Activated naive CD8-positive, alpha-beta T cell treated with anti-CD3 and anti-CD28 coated beads, Interleukin-2, amount 10 ng/mL, durations not matched to agents 7 days and 5 days (primary cell): ENCODE measurements at regions not wholly inside any gene's neighbourhood (a gene's known extent, or its start where the extent isn't known, plus 50 kb on each side); places are given as distances from the start of the nearest gene placed in this dataset.

Source experiments
- ATAC-seq: fragments of 150-1000 bp; cut with Tn5 transposase; one replicate; pipeline ENCODE4 v1.10.0; 2021; ENCODE audit warnings: low read depth, moderate library complexity
- POLR2A ChIA-PET: fragments of 350-600 bp; sonication (Branson Sonifier 250); formaldehyde crosslinking; loops from one replicate; lab custom pipeline; 2021; ENCODE audit warnings: antibody characterized with exemption; lab: Charles Lee
- DNase-seq: peaks from one replicate; pipeline ENCODE4 v3.0.0; 2021
- H3K27ac Mint-ChIP-seq: one replicate; pipeline ENCODE4 v1.8.0; 2022; ENCODE audit warnings: mild to moderate bottlenecking, mixed read lengths
- H3K27me3 Mint-ChIP-seq: one replicate; pipeline ENCODE4 v1.8.0; 2022; ENCODE audit warnings: mild to moderate bottlenecking, moderate library complexity, mixed read lengths
- H3K36me3 Mint-ChIP-seq: one replicate; pipeline ENCODE4 v1.8.0; 2021; ENCODE audit warnings: mild to moderate bottlenecking, mixed read lengths
- H3K4me1 Mint-ChIP-seq: one replicate; pipeline ENCODE4 v1.8.0; 2021; ENCODE audit warnings: mixed read lengths
- H3K4me3 Mint-ChIP-seq: one replicate; pipeline ENCODE4 v1.8.0; 2022; ENCODE audit warnings: mild to moderate bottlenecking, moderate library complexity, mixed read lengths
- H3K9me3 Mint-ChIP-seq: one replicate; pipeline ENCODE4 v1.8.0; 2021; ENCODE audit warnings: mixed read lengths

- H3K27me3 Mint-ChIP-seq = no peaks in the 10 kb centered on the region
- ATAC-seq = no peak
- H3K27ac Mint-ChIP-seq = no peak overlapping the region
- H3K9me3 Mint-ChIP-seq = peaks cover 4% of the 10 kb centered on the region
- H3K4me3 Mint-ChIP-seq = no peak overlapping the region
- peaks cover 4% of the 10 kb centered on the region for H3K36me3 Mint-ChIP-seq
- no peak for DNase-seq
- POLR2A ChIA-PET = no interaction called here
- H3K4me1 Mint-ChIP-seq = peaks cover 10% of the 10 kb centered on the region
Measured at GRCh38 chr5:87101321-87101720, 166.4 kb upstream of the RASA1 start.

DNA sequence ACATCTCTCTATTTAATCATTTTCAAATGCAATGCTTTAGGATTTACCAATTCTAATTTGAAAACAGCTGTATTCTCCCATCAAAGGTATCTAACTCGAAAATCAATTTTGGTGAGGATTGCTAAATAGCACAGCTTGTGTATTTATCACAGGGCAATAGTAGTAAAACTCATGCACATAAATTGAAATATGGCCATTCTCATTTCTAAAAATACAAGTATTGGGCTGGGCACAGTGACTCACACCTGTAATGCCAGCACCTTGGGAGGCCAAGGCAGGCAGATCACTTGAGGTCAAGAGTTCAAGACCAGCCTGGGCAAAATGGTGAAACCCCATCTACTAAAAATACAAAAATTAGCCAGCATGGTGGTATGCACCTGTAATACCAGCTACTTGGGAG is 164.8 kb upstream of the RASA1 start:
- POLR2A ChIA-PET = no interaction called here

DNA sequence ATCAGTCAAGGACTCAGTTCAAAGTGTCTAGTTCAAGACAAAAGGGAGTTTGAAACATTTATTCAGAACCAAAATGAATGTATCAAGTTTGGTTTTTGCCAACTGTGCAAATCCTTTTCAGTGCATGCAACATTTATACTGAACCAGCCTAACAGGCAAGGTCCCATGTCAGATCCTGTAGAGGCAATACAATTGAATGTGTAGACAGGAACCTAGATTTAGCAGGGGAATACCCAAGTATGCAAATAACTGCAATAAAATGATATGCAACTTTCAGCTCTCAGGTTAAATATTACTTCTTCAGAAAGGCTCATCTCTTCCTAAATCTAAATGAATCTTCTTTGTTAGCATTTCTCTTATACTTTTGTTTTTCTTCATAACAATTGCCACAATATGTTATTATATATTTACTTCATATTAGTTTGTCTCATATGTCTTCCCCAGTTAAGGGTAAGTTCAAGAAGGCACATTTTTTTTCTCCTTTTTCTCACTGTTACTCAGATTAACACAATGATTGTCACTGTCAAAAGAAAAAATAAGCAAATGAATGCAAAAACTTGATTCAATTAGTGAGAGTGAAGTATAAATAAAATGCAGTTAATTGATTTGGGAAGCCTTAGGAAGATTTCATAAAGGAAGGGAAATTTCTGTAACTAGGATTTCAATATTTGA is 163.9 kb upstream of the RASA1 start:
- no peak for ATAC-seq

More for the DNA sequence above, 164.8 kb upstream of the RASA1 start:
- no peaks in the 10 kb centered on the region for H3K27me3 Mint-ChIP-seq
- no peak overlapping the region for H3K4me3 Mint-ChIP-seq
- no peak for ATAC-seq
- no peak overlapping the region for H3K27ac Mint-ChIP-seq
- DNase-seq = no peak
- H3K4me1 Mint-ChIP-seq = peaks cover 10% of the 10 kb centered on the region
- peaks cover 4% of the 10 kb centered on the region for H3K9me3 Mint-ChIP-seq
- H3K36me3 Mint-ChIP-seq = peaks cover 4% of the 10 kb centered on the region

GRCh38 chr5:87105577-87105976 is 162.1 kb upstream of the RASA1 start:
- Mint-ChIP-seq H3K4me3 (no peak overlapping the region), H3K4me1 (peaks cover 9% of the 10 kb centered on the region), H3K9me3 (peaks cover 4% of the 10 kb centered on the region), H3K27ac (no peak overlapping the region), H3K27me3 (no peaks in the 10 kb centered on the region), H3K36me3 (peaks cover 4% of the 10 kb centered on the region)
- no peak for ATAC-seq
- POLR2A ChIA-PET = no interaction called here
- no peak for DNase-seq

More for the DNA sequence above, 163.9 kb upstream of the RASA1 start:
- H3K9me3 Mint-ChIP-seq = peaks cover 4% of the 10 kb centered on the region
- peaks cover 4% of the 10 kb centered on the region for H3K36me3 Mint-ChIP-seq
- H3K4me3 Mint-ChIP-seq = no peak overlapping the region
- no peak overlapping the region for H3K27ac Mint-ChIP-seq
- POLR2A ChIA-PET = no interaction called here
- peaks cover 10% of the 10 kb centered on the region for H3K4me1 Mint-ChIP-seq
- H3K27me3 Mint-ChIP-seq = no peaks in the 10 kb centered on the region
- no peak for DNase-seq

DNA sequence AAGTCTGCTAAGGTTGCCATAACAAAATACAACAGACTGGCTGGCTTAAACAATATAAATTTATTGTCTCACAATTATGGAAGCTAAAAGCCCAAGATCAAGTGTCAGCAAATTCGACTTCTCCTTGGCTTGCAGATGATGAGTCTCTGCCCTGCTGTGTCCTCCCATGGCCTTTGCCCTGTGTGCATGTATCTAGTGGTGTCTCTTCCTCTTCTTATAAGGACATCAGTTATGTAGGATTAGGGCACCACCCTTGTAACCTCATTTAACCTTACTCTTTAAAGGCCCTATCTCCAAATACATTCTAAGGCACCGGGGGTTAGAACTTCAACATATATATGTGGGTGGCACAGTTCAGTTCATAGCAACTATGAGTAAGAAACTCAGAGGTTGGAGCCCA is 157.9 kb upstream of the RASA1 start:
- peaks cover 1% of the 10 kb centered on the region for H3K4me1 Mint-ChIP-seq
- DNase-seq (no peak), ATAC-seq (no peak)
- no peak overlapping the region for H3K27ac Mint-ChIP-seq
- no peaks in the 10 kb centered on the region for H3K27me3 Mint-ChIP-seq
- POLR2A ChIA-PET = no interaction called here
- H3K9me3 Mint-ChIP-seq = peaks cover 4% of the 10 kb centered on the region
- peaks cover 4% of the 10 kb centered on the region for H3K36me3 Mint-ChIP-seq
- no peak overlapping the region for H3K4me3 Mint-ChIP-seq

- H3K27me3 Mint-ChIP-seq = no peaks in the 10 kb centered on the region
- DNase-seq (no peak), ATAC-seq (no peak)
- no peak overlapping the region for H3K4me3 Mint-ChIP-seq
- POLR2A ChIA-PET = no interaction called here
- H3K36me3 Mint-ChIP-seq = peaks cover 3% of the 10 kb centered on the region
- H3K9me3 Mint-ChIP-seq = peaks cover under 1% of the 10 kb centered on the region
- peaks cover 1% of the 10 kb centered on the region for H3K4me1 Mint-ChIP-seq
- no peak overlapping the region for H3K27ac Mint-ChIP-seq
Measured at GRCh38 chr5:87110721-87111120, 157.0 kb upstream of the RASA1 start.

GRCh38 chr5:87113861-87114260 is 153.8 kb upstream of the RASA1 start:
- peaks cover 5% of the 10 kb centered on the region for H3K36me3 Mint-ChIP-seq
- H3K4me3 Mint-ChIP-seq = no peak overlapping the region
- H3K4me1 Mint-ChIP-seq = peaks cover 11% of the 10 kb centered on the region
- no peaks in the 10 kb centered on the region for H3K9me3 Mint-ChIP-seq
- POLR2A ChIA-PET = no interaction called here
- ATAC-seq = no peak
- H3K27ac Mint-ChIP-seq = no peak overlapping the region
- H3K27me3 Mint-ChIP-seq = no peaks in the 10 kb centered on the region
- DNase-seq = no peak

DNA sequence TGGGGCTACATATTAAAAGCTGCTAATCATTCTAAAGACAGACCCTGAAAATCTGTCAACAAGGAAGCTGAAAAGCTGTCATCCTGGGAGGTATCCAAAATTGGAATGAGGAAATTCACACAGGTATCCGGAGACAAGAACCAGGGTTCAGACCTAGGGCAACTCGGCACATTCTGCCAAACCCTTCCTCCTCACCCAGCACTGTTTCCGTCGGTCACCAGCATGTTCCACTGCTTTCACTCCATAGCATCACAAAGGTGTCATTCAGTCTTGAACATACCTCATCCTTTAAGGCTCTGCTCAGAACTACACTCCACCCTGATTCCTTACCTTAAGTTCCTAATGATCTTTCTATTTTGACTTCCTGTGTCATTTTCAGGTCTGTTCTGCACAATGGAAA is 153.1 kb upstream of the RASA1 start:
- POLR2A ChIA-PET = no interaction called here
- no peak for ATAC-seq
- no peaks in the 10 kb centered on the region for H3K27me3 Mint-ChIP-seq
- no peaks in the 10 kb centered on the region for H3K9me3 Mint-ChIP-seq
- peaks cover 5% of the 10 kb centered on the region for H3K36me3 Mint-ChIP-seq
- H3K27ac Mint-ChIP-seq = no peak overlapping the region
- H3K4me3 Mint-ChIP-seq = no peak overlapping the region
- peaks cover 18% of the 10 kb centered on the region for H3K4me1 Mint-ChIP-seq
- no peak for DNase-seq

DNA sequence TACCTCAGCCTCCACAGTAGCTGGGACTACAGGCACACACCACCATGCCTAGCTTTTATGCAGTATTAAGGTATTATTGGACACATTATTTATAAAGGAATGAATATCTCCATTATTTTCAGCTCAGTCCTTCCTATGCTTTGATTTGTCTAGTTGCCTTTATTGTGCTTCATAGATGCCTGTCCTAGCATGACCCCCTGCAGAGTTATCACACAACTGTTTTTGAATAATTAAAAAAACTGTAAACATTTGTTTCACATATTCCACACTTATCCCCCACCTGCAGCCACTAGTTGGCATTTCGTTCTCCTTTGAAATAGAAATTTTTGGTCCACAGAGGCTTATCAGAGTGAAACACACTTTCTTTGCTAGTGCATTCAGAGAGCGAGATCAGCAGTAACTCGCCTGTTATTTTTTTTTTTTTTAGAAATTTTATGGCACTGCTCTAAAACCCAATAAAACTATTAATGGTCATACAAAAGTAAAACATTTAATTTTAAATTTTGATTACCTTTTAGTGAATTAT is 151.8 kb upstream of the RASA1 start:
- no peak overlapping the region for H3K27ac Mint-ChIP-seq
- H3K36me3 Mint-ChIP-seq = peaks cover 5% of the 10 kb centered on the region
- H3K4me3 Mint-ChIP-seq = no peak overlapping the region
- ATAC-seq (no peak), DNase-seq (no peak)
- H3K27me3 Mint-ChIP-seq = no peaks in the 10 kb centered on the region
- H3K9me3 Mint-ChIP-seq = peaks cover 3% of the 10 kb centered on the region
- POLR2A ChIA-PET = no interaction called here
- H3K4me1 Mint-ChIP-seq = peaks cover 29% of the 10 kb centered on the region

GRCh38 chr5:87116825-87117512 is 150.7 kb upstream of the RASA1 start:
- Mint-ChIP-seq H3K4me1 (peaks cover 37% of the 10 kb centered on the region), H3K27me3 (no peaks in the 10 kb centered on the region), H3K36me3 (peaks cover 5% of the 10 kb centered on the region), H3K27ac (peak overlapping the region; percentile 20), H3K9me3 (peaks cover 3% of the 10 kb centered on the region), H3K4me3 (no peak overlapping the region)
- POLR2A ChIA-PET = interaction anchor here (1.2 kb wide), 1 partner anchor 35 kb away, joined by 7 read pairs; no protein-coding TSS in a partner anchor
- ATAC-seq (peak; percentile 31), DNase-seq (no peak)

- Mint-ChIP-seq H3K36me3 (peaks cover 5% of the 10 kb centered on the region), H3K27me3 (no peaks in the 10 kb centered on the region), H3K4me3 (no peak overlapping the region), H3K27ac (peak overlapping the region; percentile 87), H3K4me1 (peaks cover 51% of the 10 kb centered on the region), H3K9me3 (peaks cover 3% of the 10 kb centered on the region)
- ATAC-seq (no peak), DNase-seq (no peak)
- POLR2A ChIA-PET = no interaction called here
Measured at GRCh38 chr5:87119588-87119987, 148.1 kb upstream of the RASA1 start.

- H3K27ac Mint-ChIP-seq = peak overlapping the region; percentile 87
- peaks cover 3% of the 10 kb centered on the region for H3K9me3 Mint-ChIP-seq
- peaks cover 51% of the 10 kb centered on the region for H3K4me1 Mint-ChIP-seq
- H3K27me3 Mint-ChIP-seq = no peaks in the 10 kb centered on the region
- peak overlapping the region; percentile 65 for H3K4me3 Mint-ChIP-seq
- POLR2A ChIA-PET = interaction anchor here (0.8 to 1.4 kb wide), 3 partner anchors 46 to 147 kb away, joined by 3 to 5 read pairs (median 4); partner anchors contain the start of gene RASA1
- DNase-seq (no peak), ATAC-seq (peak; percentile 65)
- H3K36me3 Mint-ChIP-seq = peaks cover 3% of the 10 kb centered on the region
Measured at GRCh38 chr5:87120518-87121303, 147.0 kb upstream of the RASA1 start.
